SJCRH30 (cell line): ENCODE measurements at regions not wholly inside any gene's neighbourhood (a gene's known extent, or its start where the extent isn't known, plus 50 kb on each side); places are given as distances from the start of the nearest gene placed in this dataset.
"Not testable (repeated sequence)": the region's sequence is repeated elsewhere in the genome, so short reads cannot be mapped to it uniquely, and the experiment has no call there.

Experiments
- DNase-seq, 2 experiments: peaks; one replicate each; pipeline ENCODE4 v3.0.0-alpha.2; 2015 to 2020
- H3K27ac ChIP-seq: fragments of 250-450 bp; sonication (Bioruptor Pico); 2 replicates; pipeline ENCODE4 v1.5.1; 2020; ENCODE audit warnings: mild to moderate bottlenecking, moderate library complexity
- H3K27me3 ChIP-seq: fragments of 250-450 bp; sonication (Bioruptor Pico); 2 replicates; pipeline ENCODE4 v1.5.1; 2020; ENCODE audit warnings: mild to moderate bottlenecking, moderate library complexity
- H3K36me3 ChIP-seq: fragments of 250-450 bp; sonication (Bioruptor Pico); 2 replicates; pipeline ENCODE4 v1.5.1; 2020; ENCODE audit warnings: mild to moderate bottlenecking, moderate library complexity
- H3K4me1 ChIP-seq: fragments of 250-450 bp; sonication (Bioruptor Pico); 2 replicates; pipeline ENCODE4 v1.5.1; 2020; ENCODE audit warnings: mild to moderate bottlenecking, moderate library complexity
- H3K4me3 ChIP-seq: fragments of 250-450 bp; sonication (Bioruptor Pico); 2 replicates; pipeline ENCODE4 v1.5.1; 2020; ENCODE audit warnings: mild to moderate bottlenecking, moderate library complexity
- H3K9me3 ChIP-seq: fragments of 250-450 bp; sonication (Bioruptor Pico); replicated peaks from 2 replicates; pipeline ENCODE4 v1.5.1; 2020; ENCODE audit warnings: mild to moderate bottlenecking, moderate library complexity

DNA sequence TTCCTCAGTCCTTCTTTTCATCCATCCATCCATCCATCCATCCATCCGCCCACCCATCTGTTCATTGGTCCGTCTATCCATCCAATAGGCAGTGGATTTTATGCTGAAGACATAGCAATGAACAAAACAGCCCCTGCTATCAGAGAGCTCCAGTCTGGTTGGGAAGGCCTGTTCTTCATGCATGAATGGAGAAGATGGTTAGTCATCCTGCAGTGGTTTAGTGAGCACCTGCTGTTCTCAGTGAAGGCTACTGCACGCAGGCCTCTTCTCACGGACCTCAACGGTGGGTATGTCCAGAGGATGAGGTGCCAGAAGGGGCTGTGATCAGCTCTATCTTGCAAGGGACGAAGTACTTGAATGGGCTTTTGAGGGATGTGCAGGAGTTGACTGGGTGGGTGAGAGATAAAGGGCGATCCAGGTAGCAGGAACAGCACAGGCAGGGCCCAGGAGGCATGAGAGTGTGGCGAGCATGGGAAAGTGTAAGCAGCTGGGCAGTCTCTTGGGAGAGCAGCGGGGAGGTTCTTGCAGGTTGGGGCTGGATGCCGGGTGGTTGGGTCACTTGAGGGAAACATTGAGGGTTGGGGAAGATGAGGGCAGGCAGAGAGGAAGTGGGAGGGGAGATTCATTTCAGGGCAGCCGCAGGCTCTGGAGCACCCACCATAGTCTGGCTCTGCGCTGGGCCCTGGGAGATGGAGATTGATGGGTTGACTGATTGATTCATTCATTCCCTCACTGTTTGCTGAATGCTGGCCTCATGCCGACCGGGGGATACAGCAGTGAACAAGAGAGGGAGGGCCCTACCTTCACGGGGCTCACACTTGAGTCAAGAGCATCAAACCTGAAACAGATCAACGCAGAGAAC lies 115.0 kb upstream of the CIBAR2 start:
- Histone ChIP-seq H3K27me3 (no peaks in the 10 kb centered on the region), H3K4me1 (peaks cover 13% of the 10 kb centered on the region), H3K27ac (peak overlapping the region; percentile 65), H3K9me3 (no peaks in the 10 kb centered on the region), H3K4me3 (no peak overlapping the region), H3K36me3 (peaks cover 7% of the 10 kb centered on the region; the same call in 1 of the 2 replicates)
- DNase-seq: peak; percentile 58 to 74

GRCh38 chr16:85227946-85228862 lies 115.9 kb upstream of the CIBAR2 start:
- Histone ChIP-seq H3K9me3 (no peaks in the 10 kb centered on the region), H3K4me1 (peaks cover 13% of the 10 kb centered on the region), H3K27me3 (no peaks in the 10 kb centered on the region), H3K36me3 (peaks cover under 1% of the 10 kb centered on the region; the same call in 1 of the 2 replicates), H3K27ac (peak overlapping the region; percentile 65), H3K4me3 (no peak overlapping the region)
- DNase-seq: peak; percentile 50 to 62

DNA sequence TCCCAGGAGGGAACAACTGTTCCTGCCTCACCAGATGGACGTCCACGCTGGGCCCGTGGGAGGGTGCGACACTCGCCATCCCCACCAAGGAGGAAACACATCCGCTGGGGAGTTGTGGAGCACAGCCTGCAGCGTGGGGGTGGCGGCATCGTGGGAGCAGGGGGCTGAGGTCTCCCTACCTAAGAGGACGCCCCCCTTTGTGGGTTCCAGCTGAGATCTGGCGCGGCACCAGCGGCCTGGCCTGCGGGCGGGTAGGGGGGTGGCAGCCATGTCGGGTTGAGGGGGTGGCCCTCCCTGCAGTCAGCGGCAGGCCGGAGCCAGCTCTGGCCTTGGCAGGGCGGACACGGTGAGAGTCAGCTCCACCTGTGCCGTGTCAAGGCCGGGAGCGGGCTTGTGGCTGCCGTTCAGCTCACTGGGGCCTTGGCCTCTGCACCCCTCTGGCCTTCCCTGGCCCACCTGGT lies 116.7 kb upstream of the CIBAR2 start:
- DNase-seq: no peak
- Histone ChIP-seq H3K36me3 (no peaks in the 10 kb centered on the region), H3K27me3 (no peaks in the 10 kb centered on the region), H3K9me3 (no peaks in the 10 kb centered on the region), H3K4me1 (peaks cover 13% of the 10 kb centered on the region), H3K4me3 (no peak overlapping the region), H3K27ac (no peak overlapping the region)

GRCh38 chr16:85229869-85230462 lies 117.7 kb upstream of the CIBAR2 start:
- no peaks in the 10 kb centered on the region for H3K27me3 ChIP-seq
- H3K4me1 ChIP-seq: peaks cover 13% of the 10 kb centered on the region
- H3K9me3 ChIP-seq: no peaks in the 10 kb centered on the region
- no peak overlapping the region for H3K4me3 ChIP-seq
- no peak overlapping the region for H3K27ac ChIP-seq
- no peaks in the 10 kb centered on the region for H3K36me3 ChIP-seq
- DNase-seq: no peak

- H3K4me1 ChIP-seq: peaks cover 13% of the 10 kb centered on the region
- not testable (repeated sequence) for H3K4me3 ChIP-seq, DNase-seq, H3K36me3 ChIP-seq, H3K9me3 ChIP-seq, H3K27me3 ChIP-seq, H3K27ac ChIP-seq
Observed at GRCh38 chr16:85230764-85231383, 118.6 kb upstream of the CIBAR2 start.

DNA sequence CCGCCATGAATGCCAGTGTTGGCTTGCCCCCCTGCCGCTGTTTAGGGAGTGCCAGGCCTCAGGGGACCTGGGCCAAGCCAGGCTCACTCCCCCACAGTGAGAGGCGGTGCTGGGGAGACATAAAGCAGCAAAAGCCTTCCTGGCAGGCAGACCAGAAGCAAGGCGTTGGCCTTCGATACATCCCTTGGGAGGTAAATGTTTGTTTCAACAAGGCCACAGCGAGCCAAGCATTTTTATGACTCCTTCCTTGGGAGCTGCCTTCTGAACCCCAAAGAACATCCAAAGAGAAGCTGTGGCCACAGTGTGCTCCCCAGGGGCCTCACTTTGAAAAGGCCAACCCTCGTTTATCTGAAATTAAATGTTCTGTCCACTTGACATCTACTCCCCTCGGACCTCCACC lies 119.7 kb upstream of the CIBAR2 start:
- no peak for DNase-seq
- Histone ChIP-seq H3K4me3 (no peak overlapping the region), H3K27ac (no peak overlapping the region), H3K4me1 (peaks cover 13% of the 10 kb centered on the region), H3K9me3 (no peaks in the 10 kb centered on the region), H3K27me3 (no peaks in the 10 kb centered on the region), H3K36me3 (no peaks in the 10 kb centered on the region)

GRCh38 chr16:85232369-85233142 lies 120.3 kb upstream of the CIBAR2 start:
- Histone ChIP-seq H3K4me1 (peaks cover 9% of the 10 kb centered on the region), H3K27me3 (no peaks in the 10 kb centered on the region), H3K4me3 (no peak overlapping the region), H3K36me3 (no peaks in the 10 kb centered on the region), H3K27ac (no peak overlapping the region), H3K9me3 (no peaks in the 10 kb centered on the region)
- DNase-seq: no peak

DNA sequence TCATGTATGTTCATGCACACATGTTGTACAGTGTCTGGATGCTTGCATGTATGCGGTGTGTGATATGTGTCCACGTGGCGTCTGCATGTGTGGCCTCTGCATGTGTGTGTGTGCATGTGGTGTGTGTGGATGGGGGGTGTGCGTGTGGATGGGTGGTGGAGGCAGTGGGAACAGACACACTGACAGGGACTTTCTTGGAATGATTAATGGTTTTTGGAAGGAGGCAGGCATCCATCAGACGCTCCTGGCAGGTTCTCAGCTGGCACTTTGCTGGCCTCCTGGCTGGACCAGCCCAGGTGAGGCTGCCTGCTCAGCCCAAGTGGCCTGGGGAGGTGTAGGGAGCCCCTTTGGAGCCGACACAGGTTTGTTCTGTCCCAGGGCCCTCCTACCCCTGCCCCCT lies 121.2 kb upstream of the CIBAR2 start:
- Histone ChIP-seq H3K4me1 (no peaks in the 10 kb centered on the region), H3K27ac (no peak overlapping the region), H3K4me3 (no peak overlapping the region), H3K9me3 (no peaks in the 10 kb centered on the region), H3K27me3 (no peaks in the 10 kb centered on the region), H3K36me3 (no peaks in the 10 kb centered on the region)
- no peak for DNase-seq

GRCh38 chr16:85234310-85235204 lies 122.3 kb upstream of the CIBAR2 start:
- peak; percentile 86 to 87 for DNase-seq
- Histone ChIP-seq H3K27ac (peak overlapping the region; percentile 63), H3K4me3 (peak overlapping the region; percentile 54), H3K4me1 (no peaks in the 10 kb centered on the region), H3K36me3 (no peaks in the 10 kb centered on the region), H3K9me3 (no peaks in the 10 kb centered on the region), H3K27me3 (no peaks in the 10 kb centered on the region)

- Histone ChIP-seq H3K27me3 (no peaks in the 10 kb centered on the region), H3K27ac (peak overlapping the region; percentile 26; the same call in 1 of the 2 replicates), H3K4me1 (no peaks in the 10 kb centered on the region), H3K9me3 (no peaks in the 10 kb centered on the region), H3K4me3 (peak overlapping the region; percentile 54), H3K36me3 (no peaks in the 10 kb centered on the region)
- DNase-seq: peak in 1 of 2 experiments; percentile 31
Observed at GRCh38 chr16:85235991-85236817, 123.9 kb upstream of the CIBAR2 start.

DNA sequence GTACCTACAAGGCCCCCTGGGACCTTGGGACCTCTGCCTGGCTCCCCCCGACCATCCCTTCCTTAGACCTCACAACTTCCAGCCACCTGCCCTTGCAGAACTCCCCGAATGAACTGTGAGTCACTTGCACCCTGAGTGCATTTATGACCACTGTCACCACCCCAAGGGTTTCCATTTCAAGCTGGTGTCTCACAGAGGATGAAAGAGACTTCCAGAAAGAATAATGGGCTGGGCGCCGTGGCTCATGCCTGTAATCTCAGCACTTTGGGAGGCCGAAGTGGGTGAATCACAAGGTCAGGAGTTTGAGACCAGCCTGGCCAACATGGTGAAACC lies 124.5 kb upstream of the CIBAR2 start:
- no peak for DNase-seq
- no peaks in the 10 kb centered on the region for H3K9me3 ChIP-seq
- H3K4me1 ChIP-seq: no peaks in the 10 kb centered on the region
- no peaks in the 10 kb centered on the region for H3K27me3 ChIP-seq
- H3K4me3 ChIP-seq: no peak overlapping the region
- H3K27ac ChIP-seq: no peak overlapping the region
- no peaks in the 10 kb centered on the region for H3K36me3 ChIP-seq

DNA sequence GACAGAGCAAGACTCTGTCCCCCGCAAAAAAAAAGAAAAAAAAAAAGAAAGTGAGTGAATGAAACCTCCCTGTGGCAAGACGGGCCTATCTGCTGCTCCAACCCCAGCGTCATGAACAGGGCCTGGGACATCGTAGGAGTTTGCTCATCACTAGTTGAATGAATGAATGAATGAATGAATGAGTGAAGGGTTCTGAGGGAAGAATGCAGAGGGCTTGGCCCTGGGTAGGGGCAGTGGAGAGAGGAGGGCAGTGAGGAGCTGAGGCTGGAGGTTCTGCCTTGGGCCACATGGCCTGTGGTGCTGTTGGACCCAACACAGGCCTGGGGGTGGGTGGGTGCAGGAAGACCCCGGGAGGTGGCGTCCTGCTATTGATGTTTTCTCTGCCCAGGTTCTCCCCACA lies 125.5 kb upstream of the CIBAR2 start:
- no peaks in the 10 kb centered on the region for H3K9me3 ChIP-seq
- no peaks in the 10 kb centered on the region for H3K27me3 ChIP-seq
- DNase-seq: no peak
- H3K27ac ChIP-seq: no peak overlapping the region
- no peaks in the 10 kb centered on the region for H3K4me1 ChIP-seq
- H3K4me3 ChIP-seq: no peak overlapping the region
- no peaks in the 10 kb centered on the region for H3K36me3 ChIP-seq
